K562 (cell line): ENCODE measurements at regions not wholly inside any gene's neighbourhood (a gene's known extent, or its start where the extent isn't known, plus 50 kb on each side); places are given as distances from the start of the nearest gene placed in this dataset.

Experiments used
- ARNT ChIP-seq, 2 experiments: fragments of 450-650 bp; IDR thresholded peaks; 2 replicates each; pipeline ENCODE4 v1.6.1; 2016; ENCODE audit warnings: mild to moderate bottlenecking in 1 of 2
- CBFB ChIP-seq: sonication (generic); formaldehyde crosslinking; IDR thresholded peaks from 2 replicates; pipeline ENCODE4 v1.4.0; 2020; ENCODE audit warnings: mild to moderate bottlenecking, missing genetic modification reagents
- CTCF ChIP-seq, 3 experiments: IDR thresholded peaks in 2 of 3; conservative IDR thresholded peaks in 1 of 3; 2 replicates each; pipeline ENCODE4 v1.5.1; 2011 to 2012; ENCODE audit warnings: low read length in 3 of 3, mild to moderate bottlenecking in 3 of 3, control low read depth in 2 of 3, improper control_type of control experiment in 1 of 3, inconsistent platforms in 1 of 3, low read depth in 1 of 3, mixed read lengths in 1 of 3, moderate library complexity in 1 of 3; ENCODE audit not compliant: insufficient read depth in 2 of 3
- ILF3 ChIP-seq: fragments of 450-650 bp; IDR thresholded peaks from 2 replicates; pipeline ENCODE4 v1.6.1; 2018; ENCODE audit warnings: antibody characterized with exemption, mild to moderate bottlenecking, moderate library complexity, borderline replicate concordance
- PATZ1 ChIP-seq: fragments of 250-450 bp; sonication (Bioruptor Pico); IDR thresholded peaks from 2 replicates; pipeline ENCODE4 v1.5.0; 2020; ENCODE audit warnings: mild to moderate bottlenecking, borderline replicate concordance
- TEAD4 ChIP-seq, 2 experiments: sonication (generic) in 1 of 2; formaldehyde crosslinking in 1 of 2; IDR thresholded peaks; 2 replicates each; pipeline versions ENCODE4 v1.6.1 to v1.8.0; 2012 to 2022; ENCODE audit warnings: borderline replicate concordance in 1 of 2, inconsistent platforms in 1 of 2, low read length in 1 of 2, mild to moderate bottlenecking in 1 of 2, missing genetic modification reagents in 1 of 2
- XRCC5 ChIP-seq: fragments of 200-400 bp; formaldehyde crosslinking; IDR thresholded peaks from 2 replicates; pipeline ENCODE4 v1.6.1; 2017; ENCODE audit warnings: low read depth, mild to moderate bottlenecking, low read length
- ZBTB49 ChIP-seq: sonication (generic); formaldehyde crosslinking; IDR thresholded peaks from 2 replicates; pipeline ENCODE4 v1.8.0; 2022; ENCODE audit warnings: missing genetic modification reagents, mild to moderate bottlenecking, borderline replicate concordance
- ZNF57 ChIP-seq: fragments of 450-650 bp; formaldehyde crosslinking; IDR thresholded peaks from 2 replicates; pipeline ENCODE4 v1.4.0; 2020; ENCODE audit warnings: mild to moderate bottlenecking, moderate library complexity
- ZSCAN29 ChIP-seq: fragments of 450-650 bp; IDR thresholded peaks from 2 replicates; pipeline ENCODE4 v1.6.1; 2017

GRCh38 chr7:25788961-25789620 is 362.9 kb upstream of the NFE2L3 start:
- TF ChIP-seq ARNT (IDR thresholded peaks at IDR 0.05) (no peak), CTCF (IDR thresholded peaks at IDR 0.05 in 2 of 3, conservative IDR thresholded peaks at IDR 0.05 in 1 of 3; ENCODE audit: insufficient read depth in 2 of 3, low read depth in 1 of 3, low read length in 3 of 3) (no peak), TEAD4 (IDR thresholded peaks at IDR 0.05; ENCODE audit: low read length) (no peak), TEAD4 (CRISPR knock-in tag; IDR thresholded peaks at IDR 0.05; ENCODE audit: borderline replicate concordance) (no peak), ZSCAN29 (no peak), CBFB (no peak), ZBTB49 (no peak), ZNF57 (CRISPR knock-in tag) (no peak), ILF3 (no peak), XRCC5 (no peak), PATZ1 (CRISPR knock-in tag) (no peak)
